Islet precursor cell (in vitro differentiated cells): ENCODE measurements at regions not wholly inside any gene's neighbourhood (a gene's known extent, or its start where the extent isn't known, plus 50 kb on each side); places are given as distances from the start of the nearest gene placed in this dataset.

Source experiments
- DNase-seq: peaks from one replicate; pipeline ENCODE4 v3.0.0-alpha.2; 2018

DNA sequence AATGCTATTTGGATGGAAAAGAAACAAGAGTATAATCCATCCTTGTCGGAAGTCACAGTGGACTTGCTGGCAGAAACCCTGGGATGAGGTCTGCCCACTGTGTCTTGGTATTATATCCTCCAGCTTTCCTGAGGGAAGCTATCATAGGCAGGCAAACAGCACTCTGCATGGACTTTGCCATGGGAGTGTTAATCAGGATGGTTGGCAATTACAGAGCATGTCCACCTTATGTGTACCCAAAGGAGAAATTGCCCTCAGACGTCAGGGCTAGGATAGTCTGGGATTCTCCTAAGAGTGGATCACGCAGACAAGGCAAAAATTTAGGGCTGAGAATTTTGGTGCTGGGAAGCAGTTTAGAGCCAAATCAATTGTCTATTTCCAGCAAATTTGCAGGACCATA is 184.9 kb upstream of the ESRRG start:
- DNase-seq = no peak

DNA sequence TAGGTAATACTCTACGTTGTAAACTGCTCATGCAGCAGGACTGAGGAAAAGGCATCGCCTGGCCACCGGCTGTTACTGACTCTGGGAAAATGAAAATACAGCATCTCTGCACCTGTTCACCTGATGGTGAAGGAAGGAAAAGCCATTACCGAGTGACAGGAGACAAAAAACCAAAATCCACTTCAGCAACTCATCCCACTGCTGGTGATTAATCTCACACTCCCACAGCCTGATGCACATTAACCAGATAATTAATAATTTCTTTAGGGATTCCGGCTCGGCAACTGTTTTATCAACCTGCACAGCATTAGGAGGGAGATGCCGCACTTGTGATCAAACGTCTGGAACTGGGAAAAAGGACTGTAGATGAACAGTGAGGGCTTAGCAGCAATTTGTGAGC is 183.9 kb upstream of the ESRRG start:
- no peak for DNase-seq

- no peak for DNase-seq
These were observed 182.6 kb upstream of the ESRRG start for GRCh38 chr1:216905781-216906180.

- DNase-seq = no peak
These were observed 181.9 kb upstream of the ESRRG start for GRCh38 chr1:216905137-216905536.

DNA sequence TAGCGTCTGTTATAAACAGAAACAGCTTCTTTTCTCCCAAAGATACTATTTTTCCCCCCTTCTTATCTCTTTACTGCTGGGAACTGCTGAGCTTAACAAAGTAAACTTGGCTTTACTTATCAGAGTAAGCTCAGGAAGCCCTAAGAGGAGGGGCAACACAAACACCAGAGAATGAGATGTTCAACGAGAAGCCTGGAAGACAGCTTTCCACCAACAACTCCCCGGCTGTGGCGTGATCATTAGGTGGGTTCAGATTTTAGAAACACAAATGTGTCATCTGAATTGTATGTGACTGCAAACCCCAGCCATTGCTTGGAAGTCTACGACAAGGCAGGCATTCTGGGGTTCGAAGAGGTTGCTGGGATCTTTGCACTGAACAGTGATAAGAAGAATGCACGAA is 181.2 kb upstream of the ESRRG start:
- DNase-seq = peak; percentile 54

DNA sequence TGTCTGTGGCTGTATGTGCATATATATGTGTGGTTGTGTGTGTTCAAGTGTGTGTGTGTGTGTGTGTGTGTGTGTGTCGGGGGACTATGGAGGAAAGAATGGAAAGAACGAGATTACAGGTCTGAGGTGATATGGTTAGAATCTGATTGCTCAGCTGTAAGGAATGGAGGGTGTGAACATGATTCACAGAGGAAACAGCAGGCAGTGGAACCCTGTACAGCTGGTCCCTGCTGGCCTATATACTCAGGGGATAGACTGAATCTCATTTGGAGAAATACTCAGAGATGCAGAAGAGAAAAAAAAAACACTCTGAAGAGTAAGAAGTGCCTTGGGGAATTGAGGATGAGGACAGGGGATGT is 180.1 kb upstream of the ESRRG start:
- DNase-seq = peak; percentile 68

DNA sequence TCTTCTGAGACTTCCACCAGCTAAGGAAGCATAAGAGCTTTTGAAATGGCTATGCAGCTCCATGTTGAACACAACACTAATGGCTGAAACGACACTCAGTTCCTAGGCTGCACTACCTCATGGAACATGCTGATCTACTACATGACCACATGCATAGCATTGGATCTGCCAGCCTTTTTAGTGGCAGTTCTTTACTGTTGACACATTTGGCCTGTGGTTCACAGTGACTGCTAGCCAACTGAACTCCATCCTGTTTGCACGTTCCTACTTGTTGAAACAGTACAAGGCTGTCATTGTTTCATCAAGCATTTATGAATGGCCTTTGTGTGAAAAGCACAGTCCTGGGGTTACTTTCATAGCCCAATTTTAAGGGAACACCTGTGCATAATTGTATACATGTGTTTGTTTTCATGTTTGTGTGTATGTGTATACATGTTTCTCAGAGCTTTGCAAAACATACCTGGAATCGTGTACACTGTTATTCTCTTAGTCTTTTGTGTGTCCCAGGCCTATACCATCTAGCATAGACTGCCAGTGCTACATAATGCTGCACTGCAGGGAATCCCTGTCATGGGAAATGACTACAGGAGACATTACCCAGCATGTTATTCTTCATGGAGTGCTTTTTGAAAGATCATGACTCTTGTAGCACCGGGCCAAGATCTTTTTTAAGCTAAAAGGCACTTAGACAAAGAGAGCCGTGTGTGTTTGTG is 179.6 kb upstream of the ESRRG start:
- peak; percentile 58 for DNase-seq

- no peak for DNase-seq
These were observed 176.9 kb upstream of the ESRRG start for GRCh38 chr1:216900116-216900620.

GRCh38 chr1:216898801-216899200 is 175.6 kb upstream of the ESRRG start:
- peak; percentile 83 for DNase-seq

GRCh38 chr1:216896146-216896545 is 172.9 kb upstream of the ESRRG start:
- DNase-seq = no peak

GRCh38 chr1:216894494-216894893 is 171.3 kb upstream of the ESRRG start:
- DNase-seq = no peak

- no peak for DNase-seq
These were observed 169.4 kb upstream of the ESRRG start for GRCh38 chr1:216892581-216893160.

- DNase-seq = no peak
These were observed 167.6 kb upstream of the ESRRG start for GRCh38 chr1:216890871-216891270.

DNA sequence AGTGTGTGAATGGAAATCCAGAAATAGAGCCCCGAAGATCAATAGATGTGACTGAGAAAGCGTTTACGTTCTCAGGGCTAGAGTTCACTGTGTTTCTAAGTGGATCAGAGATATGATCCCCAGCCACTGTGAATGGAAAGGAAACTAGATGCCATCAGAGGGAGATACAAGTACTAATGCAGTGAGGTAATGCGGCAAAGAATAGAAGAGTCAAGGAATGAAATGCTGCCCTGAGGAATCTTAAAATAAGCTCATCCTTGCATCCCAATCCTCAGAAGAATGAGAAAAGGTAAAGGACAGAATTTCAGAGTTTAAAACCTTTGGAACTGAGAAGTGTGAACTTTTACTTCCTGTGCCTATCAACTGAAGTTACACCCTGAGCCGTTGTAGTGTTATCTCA is 165.5 kb upstream of the ESRRG start:
- DNase-seq = no peak

DNA sequence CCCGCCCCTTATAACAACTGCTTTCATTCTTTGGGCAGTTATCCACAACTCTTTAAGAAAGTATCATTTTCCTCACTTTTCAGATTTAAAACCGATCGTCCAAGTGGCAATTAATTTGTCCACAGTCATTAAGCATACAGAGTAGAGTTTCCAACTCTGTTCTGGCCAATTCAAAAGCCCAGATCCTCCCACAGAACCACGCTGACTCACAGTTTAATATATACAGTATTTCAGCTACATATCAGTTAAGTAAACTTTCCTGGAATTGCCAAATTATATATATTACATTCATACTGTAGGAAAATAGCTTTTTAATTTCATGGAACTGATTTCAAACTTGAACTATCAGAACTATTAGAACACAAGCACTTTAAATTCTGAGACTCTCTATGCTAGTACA is 163.8 kb upstream of the ESRRG start:
- DNase-seq = no peak

DNA sequence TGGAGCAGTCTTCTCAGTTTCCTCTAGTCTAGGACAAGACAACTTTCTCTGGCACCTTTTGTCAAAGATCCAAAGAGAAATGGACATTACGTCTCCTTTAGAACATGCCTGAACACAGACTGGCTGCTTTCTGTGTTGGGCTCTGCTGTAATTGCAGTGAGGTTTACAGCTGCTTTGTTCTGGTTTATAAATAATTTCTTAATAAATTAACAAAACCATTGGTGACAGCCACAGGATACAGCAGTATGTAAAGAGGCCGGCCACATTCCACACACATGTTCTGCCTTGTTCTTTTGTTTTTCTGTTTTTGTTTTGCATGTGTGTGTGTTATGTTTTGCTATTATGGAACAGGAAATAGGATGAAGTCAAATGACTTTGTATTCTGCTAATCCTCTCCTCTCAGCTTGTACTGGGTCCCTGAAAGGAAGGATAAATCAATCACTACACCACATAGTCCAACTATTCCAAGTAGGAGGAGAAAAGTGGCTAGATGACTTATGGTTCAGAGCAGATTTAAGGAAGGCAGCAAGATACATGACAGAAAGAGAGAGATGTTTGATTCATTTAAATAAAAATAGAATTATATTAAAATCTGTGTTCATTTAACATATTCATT is 161.5 kb upstream of the ESRRG start:
- DNase-seq = no peak

DNA sequence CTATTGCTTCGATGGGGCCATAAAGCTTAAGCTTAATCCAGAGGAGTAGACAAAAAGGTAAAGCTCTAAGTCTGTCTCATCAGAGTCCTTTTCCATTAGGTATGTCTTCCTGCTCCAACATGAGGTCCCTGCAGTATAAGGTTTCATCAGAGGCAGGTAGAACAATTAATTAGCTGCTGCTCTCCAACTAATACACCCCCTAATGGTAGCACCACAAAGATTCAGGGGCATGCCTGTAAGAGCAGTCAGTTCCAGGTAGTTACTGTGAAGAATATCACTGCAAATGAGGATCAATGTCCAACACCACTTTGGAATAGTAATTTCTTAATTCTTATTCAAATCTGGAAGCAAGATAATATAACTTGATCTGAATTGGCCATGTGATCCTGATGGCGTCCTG is 160.3 kb upstream of the ESRRG start:
- DNase-seq = no peak

DNA sequence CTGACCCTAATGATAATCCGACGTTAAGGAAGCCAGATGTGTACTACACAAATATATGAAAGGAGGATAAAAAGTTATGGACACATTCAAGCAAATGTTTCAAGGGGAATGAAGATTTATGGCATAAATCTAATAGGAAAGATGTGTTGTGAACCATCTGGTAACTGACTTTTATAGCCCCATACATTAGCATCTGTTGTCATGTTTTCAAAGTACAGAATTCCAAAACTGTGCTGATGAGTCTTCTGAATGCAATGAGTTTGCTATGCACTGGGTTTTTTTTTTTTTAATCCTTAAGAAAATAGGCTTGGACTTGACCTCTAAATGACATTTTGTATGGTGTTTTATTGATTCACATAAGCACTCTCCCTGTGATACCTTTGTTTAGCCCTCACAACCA is 158.5 kb upstream of the ESRRG start:
- DNase-seq = no peak

- DNase-seq = no peak
These were observed 143.5 kb upstream of the ESRRG start for GRCh38 chr1:216866714-216867113.

DNA sequence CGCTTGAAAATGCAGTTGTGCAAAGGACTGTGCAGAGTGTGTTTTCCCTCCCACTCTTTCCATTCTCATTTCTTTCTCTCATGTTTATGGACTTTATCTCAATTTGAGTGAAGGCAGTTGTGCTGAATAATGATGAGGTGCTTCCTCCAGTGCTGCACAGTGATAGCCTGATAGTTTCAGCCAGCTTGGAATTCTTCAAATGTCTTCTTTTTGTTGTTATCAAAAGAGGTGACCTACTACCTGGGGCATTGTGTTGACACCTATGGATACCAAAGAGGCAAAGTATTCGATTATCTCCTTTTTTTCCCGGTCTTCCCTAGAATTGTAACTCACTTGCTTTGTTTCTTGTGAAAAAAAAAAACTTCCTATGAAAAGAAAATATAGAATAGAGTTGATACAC is 132.6 kb upstream of the ESRRG start:
- no peak for DNase-seq

- DNase-seq = no peak
These were observed 131.7 kb upstream of the ESRRG start for GRCh38 chr1:216854836-216855484.

DNA sequence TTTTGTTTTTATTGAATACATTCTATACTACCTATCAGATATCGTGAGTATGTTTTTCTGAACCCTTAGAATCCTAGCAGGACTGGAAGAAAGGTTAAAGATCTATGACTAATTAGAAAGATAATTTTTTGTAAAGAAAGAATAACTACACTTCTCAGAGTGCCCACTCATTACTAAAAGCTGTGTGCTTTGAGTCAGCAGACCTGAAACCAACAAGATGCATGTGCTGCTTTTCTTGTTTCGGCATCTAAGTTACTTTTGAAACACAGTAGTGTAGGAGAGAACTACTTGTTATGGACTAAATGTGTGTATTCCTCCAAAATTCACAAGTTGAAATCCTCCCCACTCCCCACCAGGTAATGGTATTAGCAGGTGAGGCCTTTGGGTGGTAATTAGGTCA is 127.8 kb upstream of the ESRRG start:
- DNase-seq = no peak

GRCh38 chr1:216849146-216849545 is 125.9 kb upstream of the ESRRG start:
- no peak for DNase-seq
